GM19455 (cell line): ENCODE measurements at regions not wholly inside any gene's neighbourhood (a gene's known extent, or its start where the extent isn't known, plus 50 kb on each side); places are given as distances from the start of the nearest gene placed in this dataset.

Experiments
- ATAC-seq: cut with Tn5 transposase; IDR thresholded peaks from one replicate; pipeline ENCODE4 v1.9.1; 2021; ENCODE audit not compliant: unreplicated experiment

DNA sequence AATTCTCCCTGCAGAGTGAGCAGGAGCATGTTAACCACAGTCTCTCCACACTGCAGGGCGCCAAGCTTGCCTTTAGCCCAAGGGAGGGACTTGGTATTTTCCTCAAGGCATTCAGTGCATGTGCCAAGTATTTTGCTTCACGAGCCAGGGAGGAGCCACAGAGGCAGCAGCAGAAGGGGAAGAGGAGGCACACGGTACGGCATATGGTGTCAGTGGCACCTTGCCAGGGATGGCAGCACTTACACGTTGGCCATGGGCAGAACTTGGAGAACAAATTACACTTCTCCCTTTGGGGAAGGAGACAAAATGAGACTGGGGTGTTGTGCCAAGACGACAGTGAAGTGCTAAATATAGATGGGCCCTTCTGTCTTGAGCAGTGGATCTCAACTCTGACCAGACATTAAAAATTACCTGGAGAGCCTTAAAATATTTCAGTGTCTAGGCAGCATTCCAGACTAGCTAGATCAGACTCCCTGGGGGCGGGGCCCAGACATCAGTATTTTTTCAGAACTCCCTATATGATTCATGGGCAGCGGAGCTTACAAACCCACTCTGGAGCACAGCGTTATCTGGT, 155.8 kb downstream of the DRD1 start:
- ATAC-seq = no peak

- no peak for ATAC-seq
These were observed 157.0 kb downstream of the DRD1 start for GRCh38 chr5:175286981-175287380.

DNA sequence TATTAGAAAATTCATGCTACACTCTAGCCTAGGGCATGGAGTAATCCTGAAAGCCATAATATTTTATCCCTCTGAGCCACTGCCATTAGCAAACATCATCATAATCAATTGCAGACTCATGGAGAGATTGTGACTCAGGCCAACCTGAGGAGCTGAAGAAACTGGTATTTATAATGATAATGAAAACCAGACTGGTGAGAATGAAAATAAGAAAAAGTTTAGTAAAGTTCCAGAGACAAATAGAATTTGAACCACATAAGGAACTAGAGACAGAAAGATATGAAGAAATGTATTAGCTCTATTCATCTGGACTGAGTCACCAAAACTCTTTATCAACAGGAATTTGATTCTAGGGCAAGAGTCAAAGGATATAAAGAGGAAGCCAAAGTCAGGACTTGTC, 158.7 kb downstream of the DRD1 start:
- ATAC-seq = no peak

DNA sequence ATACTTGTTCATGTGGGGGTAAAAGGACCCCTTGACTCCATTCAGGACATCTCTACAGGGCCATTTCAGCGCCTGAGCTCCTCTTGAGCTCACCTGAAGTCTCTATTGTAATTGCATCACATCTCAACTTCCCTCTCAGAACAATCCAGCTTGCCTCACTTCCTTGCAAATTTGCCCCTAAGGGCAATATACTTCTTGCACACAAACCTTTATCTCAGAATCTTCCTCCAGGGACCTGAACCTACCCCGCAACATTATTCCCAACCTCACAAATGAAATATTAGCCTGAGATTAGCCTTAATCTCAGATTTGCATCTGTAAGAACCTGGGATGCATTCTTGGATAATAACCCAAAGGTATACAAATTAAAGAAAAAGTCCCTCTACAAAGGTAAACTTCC, 159.2 kb downstream of the DRD1 start:
- no peak for ATAC-seq

DNA sequence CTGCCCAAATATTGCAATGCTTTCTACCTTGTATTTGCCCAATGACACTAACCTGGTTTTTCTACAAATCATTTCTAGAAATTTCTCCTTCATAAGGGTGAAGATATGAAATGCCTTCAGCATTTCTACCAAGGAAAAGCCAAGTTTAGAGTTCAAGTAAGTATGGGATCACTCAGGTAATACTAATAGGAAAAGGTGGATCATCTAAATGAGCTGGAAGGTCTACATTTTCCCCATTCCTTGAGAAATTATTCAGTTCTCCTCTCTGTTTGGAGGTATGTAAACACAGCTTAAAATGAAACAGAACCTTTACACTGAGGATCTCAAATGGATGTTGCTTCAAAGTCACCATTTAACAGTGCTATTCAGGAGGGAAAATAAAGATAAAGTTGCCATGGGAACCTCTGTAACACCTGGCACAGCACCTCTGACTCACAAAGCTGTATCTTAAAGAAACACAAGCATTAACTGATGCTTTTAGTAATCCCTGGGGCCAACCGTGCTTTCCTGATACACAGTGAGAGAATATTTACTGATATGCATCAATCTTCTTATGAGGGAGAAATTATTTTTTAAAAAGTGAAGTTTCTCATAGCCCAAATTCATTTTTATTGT, 161.3 kb downstream of the DRD1 start:
- no peak for ATAC-seq

GRCh38 chr5:175281714-175282113, 162.3 kb downstream of the DRD1 start:
- ATAC-seq = no peak

DNA sequence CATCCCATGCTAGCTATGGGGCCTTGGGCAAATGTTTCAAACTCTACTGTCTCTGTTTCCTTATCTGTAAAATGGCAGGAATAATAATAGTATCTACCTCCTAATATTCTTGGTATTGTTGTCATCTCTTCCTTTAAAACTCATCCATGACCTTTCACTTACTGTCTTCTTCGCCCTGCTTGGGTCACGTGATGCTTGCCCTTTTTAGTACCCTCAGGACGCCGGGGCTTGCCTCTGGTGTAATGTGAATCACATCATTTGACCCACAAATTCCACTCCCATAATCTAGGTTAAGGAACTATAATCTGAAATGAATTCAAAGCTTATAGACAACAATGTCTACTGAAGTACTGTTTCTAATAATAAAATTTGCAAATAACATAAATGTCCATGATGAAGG, 162.7 kb downstream of the DRD1 start:
- no peak for ATAC-seq

DNA sequence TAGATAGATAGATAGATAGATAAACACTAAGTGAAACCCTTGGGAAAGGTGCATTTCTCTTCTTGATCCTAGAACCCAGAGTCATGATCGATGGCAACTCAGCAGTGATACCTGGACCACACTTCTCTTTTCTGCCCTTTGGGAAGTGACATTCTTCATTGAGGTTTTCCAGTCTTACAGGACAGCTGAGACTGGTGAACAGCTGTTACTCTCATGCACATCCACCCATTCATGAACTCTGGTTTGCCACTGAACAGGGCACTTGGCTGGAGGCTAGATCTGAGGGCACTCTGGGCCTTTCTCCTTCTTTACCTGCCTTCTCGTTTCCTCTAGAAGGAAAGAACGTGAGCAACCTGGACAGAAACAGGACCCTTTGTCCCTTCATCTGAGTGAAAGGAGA, 164.5 kb downstream of the DRD1 start:
- ATAC-seq = no peak

DNA sequence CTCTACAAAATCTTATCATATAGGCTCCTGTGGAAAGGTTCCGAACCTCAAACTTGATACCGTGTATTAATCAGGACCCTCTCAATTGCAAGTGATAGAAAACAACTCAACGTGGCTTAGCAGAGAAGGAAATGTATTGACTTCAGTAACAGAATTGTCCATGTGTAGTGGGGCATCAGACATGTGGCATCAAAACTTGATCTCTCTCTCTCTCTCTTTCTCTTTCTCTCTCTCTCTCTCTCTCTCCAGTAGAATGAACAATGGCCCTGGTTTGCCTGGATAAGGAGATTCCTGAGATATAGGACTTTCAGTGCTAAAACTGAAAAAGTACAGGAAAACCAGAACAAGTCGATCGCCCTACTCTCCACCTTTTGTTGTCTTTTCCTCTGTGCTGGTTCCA, 168.2 kb downstream of the DRD1 start:
- no peak for ATAC-seq

DNA sequence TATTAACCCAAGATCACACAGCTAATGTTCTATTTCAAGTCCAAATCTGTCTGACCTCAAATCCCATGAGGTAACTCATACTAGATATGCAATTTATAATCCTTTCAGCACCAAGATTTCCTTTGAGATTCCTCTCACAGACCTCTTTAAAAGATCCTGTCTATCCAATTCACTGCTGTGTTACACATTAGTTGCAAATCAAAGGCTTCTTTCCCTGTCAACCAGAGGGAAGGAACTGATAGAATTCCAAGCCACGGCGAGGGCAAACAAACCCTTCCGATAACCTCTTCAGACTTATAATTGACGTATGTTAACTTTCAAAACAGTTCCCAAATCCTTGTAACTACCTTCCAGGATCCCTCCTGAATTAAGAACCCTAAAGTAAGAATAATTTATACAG, 168.9 kb downstream of the DRD1 start:
- ATAC-seq = no peak

GRCh38 chr5:175274171-175274570, 169.8 kb downstream of the DRD1 start:
- no peak for ATAC-seq

DNA sequence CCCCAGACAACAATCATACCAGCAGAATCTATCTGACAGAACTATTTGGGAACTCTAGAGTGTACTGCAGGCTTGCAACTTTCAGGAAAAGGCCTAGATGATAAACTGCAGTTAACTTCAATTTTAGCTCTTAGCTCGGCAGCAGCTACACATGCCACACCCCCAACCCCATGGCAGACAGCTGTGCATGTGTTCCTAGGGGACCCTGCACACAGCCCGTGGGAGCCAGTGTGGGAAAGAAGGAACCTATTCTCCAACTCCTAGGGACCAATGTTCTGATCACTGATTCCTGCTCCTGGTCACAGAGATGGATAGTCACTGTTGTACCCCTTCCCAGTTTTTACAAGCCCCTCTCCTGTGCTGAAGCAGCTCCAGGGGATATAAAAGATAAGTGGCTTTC, 179.6 kb downstream of the DRD1 start:
- ATAC-seq = no peak

- no peak for ATAC-seq
These were observed 180.2 kb downstream of the DRD1 start for GRCh38 chr5:175263776-175264175.

GRCh38 chr5:175261526-175261925, 182.5 kb downstream of the DRD1 start:
- ATAC-seq = no peak

GRCh38 chr5:175261037-175261436, 182.9 kb downstream of the DRD1 start:
- ATAC-seq = no peak

DNA sequence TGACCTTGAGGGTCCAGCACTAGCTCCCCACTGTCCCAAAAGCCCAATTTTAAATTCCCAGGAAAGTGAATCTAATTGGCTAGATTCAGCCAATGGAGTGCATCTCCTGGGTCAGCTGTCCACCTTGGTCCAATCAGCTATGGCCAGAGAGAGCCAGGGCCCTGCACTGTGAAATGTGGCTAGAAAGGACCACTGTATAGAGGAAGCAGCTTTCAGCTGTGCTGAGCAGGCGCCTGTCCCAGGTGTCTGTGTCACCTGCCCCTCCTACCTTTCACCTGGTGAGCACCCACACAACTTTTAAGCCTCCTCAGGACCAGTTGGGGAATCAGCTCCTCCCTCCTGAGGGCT, 186.2 kb downstream of the DRD1 start:
- ATAC-seq = no peak

DNA sequence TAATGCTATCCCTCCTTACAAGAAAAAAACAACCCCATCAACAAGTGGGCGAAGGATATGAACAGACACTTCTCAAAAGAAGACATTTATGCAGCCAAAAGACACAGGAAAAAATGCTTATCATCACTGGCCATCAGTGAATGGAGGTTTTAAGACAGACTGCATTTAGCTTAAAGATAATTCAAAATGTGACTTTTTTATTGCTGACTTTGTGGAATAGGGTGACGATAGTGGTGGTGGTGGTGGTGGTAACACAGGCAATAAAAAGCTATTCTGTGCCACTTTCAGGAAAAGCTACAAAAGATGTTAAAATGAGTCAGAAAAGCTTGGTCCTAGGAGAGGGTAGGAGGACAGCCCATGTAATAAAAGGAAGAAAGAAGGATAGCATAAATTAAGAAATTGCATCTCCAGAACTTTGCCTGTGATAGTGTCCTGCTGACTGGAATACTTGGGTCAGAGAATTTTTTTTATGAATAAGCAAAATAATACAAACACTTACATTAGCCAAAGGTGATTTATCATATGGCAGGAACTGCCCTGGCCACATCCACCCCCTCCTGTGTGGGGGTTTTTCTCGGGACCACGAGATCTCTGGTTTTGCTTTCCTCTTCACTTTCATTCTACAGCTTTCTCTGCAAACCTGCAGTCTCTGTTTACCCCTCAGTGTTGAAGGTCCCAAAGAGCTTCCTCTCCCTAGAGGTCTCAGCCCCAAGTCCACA, 186.7 kb downstream of the DRD1 start:
- no peak for ATAC-seq

- ATAC-seq = no peak
These were observed 189.8 kb downstream of the DRD1 start for GRCh38 chr5:175254155-175254554.

- ATAC-seq = no peak
These were observed 190.4 kb downstream of the DRD1 start for GRCh38 chr5:175253597-175253996.

GRCh38 chr5:175252234-175252805, 191.7 kb downstream of the DRD1 start:
- ATAC-seq = no peak

DNA sequence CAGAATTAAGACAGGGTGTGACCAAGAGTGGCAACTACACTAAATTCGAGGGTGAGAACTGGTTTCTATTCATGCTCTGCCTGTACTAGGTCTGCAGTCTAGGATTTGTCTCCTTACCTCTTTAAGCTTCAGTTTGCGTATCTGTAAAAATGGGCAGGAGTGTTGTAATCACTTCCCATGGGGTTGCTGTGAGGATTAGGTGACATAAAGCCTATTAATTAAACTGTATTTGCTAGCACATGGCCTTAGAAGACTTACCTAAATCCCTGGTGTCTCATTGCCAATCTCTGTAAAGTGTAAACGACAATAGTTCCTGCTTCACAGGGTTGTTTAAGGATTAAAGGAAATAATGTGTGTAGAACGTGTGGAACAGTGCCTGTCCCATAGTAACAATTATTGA, 193.6 kb downstream of the DRD1 start:
- ATAC-seq = no peak

GRCh38 chr5:175248416-175248905, 195.5 kb downstream of the DRD1 start:
- no peak for ATAC-seq
